ENCODE measurements at regions not wholly inside any gene's neighbourhood (a gene's known extent, or its start where the extent isn't known, plus 50 kb on each side); places are given as distances from the start of the nearest gene placed in this dataset.
"Not testable (repeated sequence)": the region's sequence is repeated elsewhere in the genome, so short reads cannot be mapped to it uniquely, and the experiment has no call there.

GRCh38 chr3:107222907-107223306, 154.3 kb upstream of the CCDC54 start:
- H3K4me3 ChIP-seq (ENCODE audit: low read depth, low read length) = no peak overlapping the region
- no peaks in the 10 kb centered on the region for H3K4me1 ChIP-seq
- H2AFZ ChIP-seq = no peak overlapping the region
- H3K27ac ChIP-seq = no peak overlapping the region
- peaks cover 8% of the 10 kb centered on the region for H3K79me2 ChIP-seq
- H3K27me3 ChIP-seq (ENCODE audit: control insufficient read depth, insufficient read depth, low read length) = no peaks in the 10 kb centered on the region
- no peaks in the 10 kb centered on the region for H3K36me3 ChIP-seq (ENCODE audit: control insufficient read depth, insufficient read depth, low read length)
- H3K9me3 ChIP-seq (ENCODE audit: control insufficient read depth, low read length) = no peaks in the 10 kb centered on the region
- TF ChIP-seq CTCF (IDR thresholded peaks at IDR 0.05) = no peak
- H3K9ac ChIP-seq = no peak overlapping the region
- H3K4me2 ChIP-seq (ENCODE audit: low read length) = no peak overlapping the region

GRCh38 chr3:107224026-107224596, 153.1 kb upstream of the CCDC54 start:
- Histone ChIP-seq H3K36me3 (ENCODE audit: control insufficient read depth, insufficient read depth, low read length) (no peaks in the 10 kb centered on the region), H3K79me2 (peaks cover 8% of the 10 kb centered on the region), H3K27ac (no peak overlapping the region), H3K4me2 (ENCODE audit: low read length) (no peak overlapping the region), H3K4me1 (no peaks in the 10 kb centered on the region), H3K4me3 (ENCODE audit: low read depth, low read length) (no peak overlapping the region), H3K9me3 (ENCODE audit: control insufficient read depth, low read length) (no peaks in the 10 kb centered on the region), H2AFZ (no peak overlapping the region), H3K27me3 (ENCODE audit: control insufficient read depth, insufficient read depth, low read length) (no peaks in the 10 kb centered on the region), H3K9ac (no peak overlapping the region)
- TF ChIP-seq CTCF (IDR thresholded peaks at IDR 0.05) = no peak

DNA sequence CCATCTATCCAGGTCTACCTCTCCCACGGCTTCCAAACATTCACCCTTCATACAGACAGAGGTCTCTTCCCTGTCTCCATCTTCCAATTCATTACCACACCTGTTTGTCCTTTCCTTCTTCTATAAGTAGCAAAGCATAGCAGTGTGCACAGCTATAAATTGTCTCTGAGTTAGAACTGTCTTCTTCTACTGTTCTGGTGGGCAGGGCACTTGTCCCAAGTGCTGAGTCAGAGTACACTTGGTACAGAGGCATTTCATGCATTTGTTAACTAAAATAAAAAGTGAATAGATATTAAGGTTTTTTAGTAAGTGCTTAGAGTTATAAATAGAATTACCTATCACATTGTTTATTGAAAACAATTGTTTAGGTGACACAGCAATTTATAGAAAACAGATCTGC, 150.1 kb upstream of the CCDC54 start:
- Histone ChIP-seq H2AFZ (no peak overlapping the region), H3K4me2 (ENCODE audit: low read length) (no peak overlapping the region), H3K27me3 (ENCODE audit: control insufficient read depth, insufficient read depth, low read length) (no peaks in the 10 kb centered on the region), H3K9ac (no peak overlapping the region), H3K27ac (no peak overlapping the region), H3K9me3 (ENCODE audit: control insufficient read depth, low read length) (no peaks in the 10 kb centered on the region), H3K36me3 (ENCODE audit: control insufficient read depth, insufficient read depth, low read length) (no peaks in the 10 kb centered on the region), H3K4me1 (no peaks in the 10 kb centered on the region), H3K4me3 (ENCODE audit: low read depth, low read length) (no peak overlapping the region), H3K79me2 (peaks cover 3% of the 10 kb centered on the region)
- no peak for TF ChIP-seq CTCF (IDR thresholded peaks at IDR 0.05)

DNA sequence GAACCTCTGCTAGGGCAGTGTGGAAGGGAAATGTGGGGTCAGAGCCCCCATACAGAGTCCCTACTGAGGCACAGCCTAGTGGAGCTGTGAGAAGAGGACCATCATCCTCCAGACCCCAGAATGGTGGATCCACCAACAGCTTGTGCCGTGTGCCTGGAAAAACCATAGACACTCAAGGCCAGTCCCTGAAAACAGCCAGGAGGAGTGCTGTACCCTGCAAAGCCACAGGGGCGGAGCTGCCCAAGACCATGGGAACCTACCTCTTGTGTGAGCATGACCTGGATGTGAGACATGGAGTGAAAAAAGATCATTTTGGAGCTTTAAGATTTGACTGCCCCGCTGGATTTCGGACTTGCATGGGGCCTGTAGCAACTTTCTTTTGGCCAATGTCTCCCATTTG, 143.4 kb upstream of the CCDC54 start:
- not testable (repeated sequence) for H3K27ac ChIP-seq; H3K4me3 ChIP-seq (ENCODE audit: low read depth, low read length); H3K9me3 ChIP-seq (ENCODE audit: control insufficient read depth, low read length); H3K27me3 ChIP-seq (ENCODE audit: control insufficient read depth, insufficient read depth, low read length); H3K36me3 ChIP-seq (ENCODE audit: control insufficient read depth, insufficient read depth, low read length); H3K4me2 ChIP-seq (ENCODE audit: low read length); H3K4me1 ChIP-seq; H3K9ac ChIP-seq; H2AFZ ChIP-seq
- peaks cover 18% of the 10 kb centered on the region for H3K79me2 ChIP-seq

GRCh38 chr3:107235193-107235927, 141.9 kb upstream of the CCDC54 start:
- H3K27me3 ChIP-seq (ENCODE audit: control insufficient read depth, insufficient read depth, low read length) = no peaks in the 10 kb centered on the region
- no peaks in the 10 kb centered on the region for H3K9me3 ChIP-seq (ENCODE audit: control insufficient read depth, low read length)
- no peaks in the 10 kb centered on the region for H3K36me3 ChIP-seq (ENCODE audit: control insufficient read depth, insufficient read depth, low read length)
- peak overlapping the region; percentile 33 for H2AFZ ChIP-seq
- H3K27ac ChIP-seq = no peak overlapping the region
- no peak for TF ChIP-seq CTCF (IDR thresholded peaks at IDR 0.05)
- H3K4me3 ChIP-seq (ENCODE audit: low read depth, low read length) = peak overlapping the region; percentile 47
- no peak overlapping the region for H3K9ac ChIP-seq
- H3K4me1 ChIP-seq = peaks cover 2% of the 10 kb centered on the region
- H3K4me2 ChIP-seq (ENCODE audit: low read length) = peak overlapping the region; percentile 39
- H3K79me2 ChIP-seq = peaks cover 18% of the 10 kb centered on the region

All from parathyroid adenoma (tissue), 2 donors.